NCI-H1417 treated with DMSO at 0.1 percent for 48 hours (cell line): ENCODE measurements at regions not wholly inside any gene's neighbourhood (a gene's known extent, or its start where the extent isn't known, plus 50 kb on each side); places are given as distances from the start of the nearest gene placed in this dataset.

ENCODE experiments used
- DNase-seq: peaks from one replicate; lab custom pipeline; 2025; lab: John Stamatoyannopoulos, UW

DNA sequence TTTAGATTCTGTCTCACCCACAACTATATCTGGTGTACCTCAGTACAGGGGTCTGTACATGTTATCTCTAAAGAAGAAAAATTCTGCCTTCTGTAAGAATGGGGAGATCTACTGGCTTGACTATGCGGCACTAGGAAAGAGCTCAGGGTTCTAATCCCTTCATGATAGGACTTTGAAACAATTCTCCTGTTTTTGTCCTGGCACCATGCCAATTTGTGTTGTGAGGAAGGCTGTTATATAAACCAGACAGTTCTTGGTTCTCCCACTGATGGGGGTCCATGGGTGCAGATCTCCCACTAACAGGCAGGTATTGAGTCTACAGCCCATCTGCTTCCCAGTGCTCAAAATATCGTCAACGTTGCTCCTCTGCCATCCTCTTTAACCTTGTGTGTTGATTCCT is 883.7 kb downstream of the GALC start:
- no peak for DNase-seq

DNA sequence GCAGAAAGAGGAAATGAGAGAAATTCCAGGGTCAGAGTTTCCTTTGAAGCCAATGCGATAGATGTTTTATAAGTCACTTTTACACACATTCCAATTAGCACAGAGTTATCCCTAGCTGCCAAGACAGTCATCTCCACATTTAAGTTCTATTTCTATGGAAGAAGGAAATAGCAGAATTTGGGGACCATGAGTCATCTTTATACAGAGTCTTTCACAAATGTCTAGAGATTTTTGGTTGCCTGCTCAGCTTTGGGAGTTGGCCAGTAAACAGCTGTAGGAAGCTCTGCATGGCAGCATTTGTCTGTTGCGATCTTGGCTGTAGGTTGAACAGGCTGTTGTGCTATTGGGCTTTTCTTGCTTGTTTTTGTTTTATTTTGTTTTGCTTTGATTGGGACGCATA is 884.3 kb downstream of the GALC start:
- DNase-seq: no peak

DNA sequence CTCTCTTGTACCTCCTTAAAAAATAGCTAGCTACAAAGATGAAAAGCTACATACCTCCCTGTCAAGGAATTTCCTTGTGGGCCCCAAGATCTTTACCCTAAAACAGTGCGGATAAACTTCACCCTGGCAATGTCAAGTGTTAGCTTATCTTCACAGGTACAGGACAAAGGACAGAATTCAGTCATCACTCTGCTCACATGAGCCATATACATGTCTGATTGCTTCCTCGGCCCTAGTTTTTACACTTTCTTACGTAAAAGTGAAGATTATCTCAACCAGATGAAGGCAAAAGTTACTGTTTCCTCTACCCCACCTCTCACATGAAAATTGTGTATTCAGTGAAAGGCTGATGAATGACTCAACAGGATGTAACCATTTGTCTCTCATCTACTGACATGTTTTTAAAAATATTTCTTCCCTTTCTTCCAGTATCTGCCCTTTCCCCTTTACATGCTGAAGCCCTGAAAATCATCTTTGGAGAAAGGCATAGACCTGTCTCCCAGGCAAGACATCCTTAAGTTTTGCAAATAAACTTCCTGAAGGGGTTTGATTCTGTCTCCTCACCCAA is 890.1 kb downstream of the GALC start:
- DNase-seq: no peak

DNA sequence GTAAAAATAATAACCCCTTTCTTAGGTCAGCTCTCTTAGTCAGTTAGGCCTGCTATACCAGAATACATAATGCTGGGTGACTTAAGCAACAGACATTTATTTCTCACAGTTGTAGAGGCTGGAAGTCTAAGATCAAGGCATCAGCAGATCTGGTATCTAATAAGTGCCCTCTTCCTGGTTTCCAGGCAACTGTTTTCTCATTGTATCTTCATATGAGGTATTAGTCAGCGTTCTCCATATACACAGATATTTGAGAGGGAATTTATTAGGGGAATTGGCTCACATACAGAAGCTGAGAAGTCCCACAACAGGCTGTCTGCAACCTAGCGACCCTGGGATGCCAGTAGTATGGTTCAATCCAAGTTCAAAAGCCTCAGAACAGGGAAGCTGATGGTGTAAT is 896.0 kb downstream of the GALC start:
- no peak for DNase-seq

DNA sequence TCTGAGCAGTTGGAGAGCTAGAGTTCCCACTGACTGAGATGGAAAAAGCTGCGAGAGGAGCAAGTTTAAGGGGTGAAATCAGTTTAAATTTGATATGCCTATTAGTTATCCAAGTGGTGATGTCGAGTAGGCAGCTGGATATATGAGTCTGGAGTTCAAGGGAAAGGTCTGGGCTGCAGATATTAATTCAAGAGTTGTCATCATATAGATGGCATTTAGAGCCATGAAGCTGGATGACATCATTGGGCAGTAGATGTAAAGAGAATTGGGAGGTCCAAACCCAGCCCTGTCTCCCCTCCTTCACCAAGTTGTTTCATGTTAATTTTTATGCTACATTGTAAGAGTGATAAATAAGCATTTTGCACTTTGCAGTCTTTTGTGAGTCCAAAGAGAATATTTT is 898.1 kb downstream of the GALC start:
- no peak for DNase-seq

DNA sequence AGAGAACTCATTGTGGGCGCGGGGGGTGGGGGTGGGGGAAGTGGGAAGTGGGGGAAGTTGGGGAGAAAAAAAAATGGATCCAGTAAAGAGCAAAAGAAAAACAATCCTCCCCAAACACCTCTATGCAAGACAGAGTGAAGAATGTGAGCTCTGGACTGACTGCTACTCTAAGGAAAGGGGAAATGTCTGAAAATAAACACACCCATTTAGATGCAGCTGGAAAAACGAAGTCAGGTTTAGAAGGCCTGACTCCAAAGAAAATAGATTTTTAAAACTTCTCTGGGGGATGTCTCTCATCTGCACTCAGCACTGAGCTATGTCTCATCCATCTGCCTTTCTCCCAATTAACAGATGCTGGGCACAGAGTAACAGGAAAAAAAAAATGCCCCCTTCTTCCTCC is 904.4 kb downstream of the GALC start:
- no peak for DNase-seq

DNA sequence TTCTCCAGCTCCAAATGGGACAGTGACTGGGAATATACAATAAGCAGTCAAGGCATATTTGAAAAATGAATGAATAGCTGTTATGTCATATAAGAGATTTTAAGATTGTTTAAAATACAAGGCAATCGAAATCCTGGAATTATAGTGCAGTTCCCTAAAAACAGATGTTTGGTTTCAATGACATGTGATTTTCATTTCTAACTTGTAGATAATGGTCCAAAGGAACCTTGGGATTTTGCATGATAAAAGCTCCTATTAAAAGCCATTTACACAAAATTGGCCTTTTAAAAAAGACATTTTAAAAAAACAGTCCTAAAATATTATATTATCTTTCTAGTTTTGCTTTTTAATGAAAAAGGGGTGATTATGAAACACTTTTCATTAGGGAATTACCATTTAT is 905.1 kb downstream of the GALC start:
- no peak for DNase-seq

DNA sequence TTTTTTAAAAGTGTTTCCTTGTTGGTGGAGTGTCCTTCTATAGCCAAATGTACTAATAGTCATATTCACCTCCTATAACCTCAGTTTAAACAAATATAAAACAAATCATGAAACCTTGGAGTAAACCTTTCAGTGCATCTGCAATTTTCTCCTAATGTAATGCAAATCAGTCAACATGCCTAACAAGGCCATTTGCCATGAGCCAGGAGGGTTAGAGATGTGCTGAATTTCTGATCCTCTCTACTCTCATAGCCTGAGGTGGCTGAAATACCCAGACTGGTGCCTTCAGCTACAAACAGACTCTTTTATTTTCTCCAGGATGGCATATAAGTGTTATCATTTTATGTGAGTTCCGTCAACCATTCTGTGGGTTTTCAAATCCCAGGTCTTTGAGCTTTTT is 908.1 kb downstream of the GALC start:
- DNase-seq: no peak

DNA sequence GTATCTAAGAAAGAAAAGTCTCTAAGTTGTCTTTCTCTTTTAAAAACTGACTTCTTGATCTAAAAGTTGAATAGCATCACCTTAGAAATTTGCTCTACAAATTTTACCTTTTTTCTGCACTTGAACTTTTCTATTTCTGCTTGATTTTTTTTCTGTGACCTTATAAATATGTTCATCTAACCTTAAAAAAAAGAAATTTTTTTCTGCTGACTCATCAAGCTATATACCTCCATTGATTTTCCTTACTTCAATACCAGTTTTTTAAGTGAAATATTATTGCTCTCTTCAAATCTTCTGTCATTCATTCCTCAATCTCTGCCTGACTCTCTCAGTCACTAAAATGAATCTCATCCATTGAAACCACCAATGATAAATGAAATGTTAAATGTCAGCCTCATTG is 910.1 kb downstream of the GALC start:
- DNase-seq: no peak

DNA sequence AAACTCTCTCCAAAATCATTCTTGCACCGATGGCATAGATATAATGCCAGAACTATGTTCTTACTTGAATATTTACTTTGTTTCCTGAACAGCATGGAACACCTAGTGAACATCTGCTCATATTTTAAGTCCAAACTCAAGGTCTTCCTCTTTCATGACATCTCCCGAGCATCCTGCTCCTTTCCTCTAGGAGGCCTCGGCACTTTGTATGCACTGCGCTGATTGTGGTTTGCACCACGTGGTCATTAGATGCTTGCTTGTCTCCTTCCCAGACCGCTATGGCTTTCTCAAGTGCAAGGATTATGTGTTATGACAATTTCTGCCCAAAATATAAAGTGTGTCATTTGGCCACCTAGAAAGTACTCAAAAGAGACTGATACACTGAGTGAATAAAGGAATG is 912.0 kb downstream of the GALC start:
- DNase-seq: no peak

DNA sequence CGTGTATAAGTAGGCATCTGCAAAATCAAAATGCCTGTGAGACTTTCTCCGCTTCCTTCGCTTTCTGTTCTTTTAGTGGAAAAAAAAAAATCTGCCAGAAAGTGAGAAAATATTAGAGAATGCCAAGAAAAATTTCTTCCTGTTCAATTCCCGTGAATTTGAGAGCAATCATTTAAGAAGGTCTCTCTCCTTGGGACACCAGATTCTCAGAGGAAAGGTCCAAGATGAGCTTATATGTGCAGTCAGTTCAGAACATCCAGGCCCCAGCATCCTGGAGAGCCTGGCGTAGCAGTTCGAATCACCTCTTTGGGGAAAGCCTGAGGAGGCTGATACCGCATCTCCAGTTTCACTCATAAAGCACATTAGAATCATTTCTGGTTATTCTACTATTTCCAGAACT is 912.8 kb downstream of the GALC start:
- no peak for DNase-seq

DNA sequence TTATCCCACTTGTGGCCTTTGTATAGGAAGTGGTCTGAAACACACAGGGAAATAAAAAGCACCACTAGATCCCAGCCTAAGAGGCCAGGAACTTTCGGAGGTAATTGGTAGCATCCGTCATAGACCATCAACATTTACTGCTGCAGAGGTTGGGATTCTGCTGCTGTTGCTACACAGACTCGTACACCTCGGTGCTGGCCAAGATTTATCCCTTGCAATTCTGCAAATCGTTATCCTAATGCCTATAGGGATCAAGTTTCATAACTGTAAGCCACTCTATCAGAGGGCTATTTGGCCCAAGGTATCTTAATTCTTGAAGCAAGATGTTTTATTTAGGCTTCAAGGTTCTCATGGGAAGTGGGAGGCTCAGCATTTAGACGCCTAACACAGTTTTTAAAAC is 913.6 kb downstream of the GALC start:
- DNase-seq: no peak

DNA sequence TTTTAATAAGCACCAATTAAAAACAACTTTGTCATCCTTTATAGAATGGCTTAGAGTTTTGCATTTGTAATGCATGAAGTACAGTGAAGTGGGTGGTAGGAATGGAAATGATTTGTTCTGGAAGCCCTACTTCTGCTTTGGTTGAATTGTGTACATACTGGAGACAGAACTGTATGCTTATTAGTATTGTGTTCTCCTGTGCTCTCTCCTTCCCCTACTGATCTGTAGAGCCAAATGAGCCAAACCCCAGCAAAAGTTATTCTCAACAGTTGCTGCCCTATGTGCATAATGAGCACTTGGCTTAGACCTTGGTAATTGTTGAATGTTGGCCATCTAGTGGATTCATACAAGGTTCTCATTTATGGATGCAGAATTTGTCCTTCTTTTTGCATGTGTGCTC is 916.1 kb downstream of the GALC start:
- no peak for DNase-seq

DNA sequence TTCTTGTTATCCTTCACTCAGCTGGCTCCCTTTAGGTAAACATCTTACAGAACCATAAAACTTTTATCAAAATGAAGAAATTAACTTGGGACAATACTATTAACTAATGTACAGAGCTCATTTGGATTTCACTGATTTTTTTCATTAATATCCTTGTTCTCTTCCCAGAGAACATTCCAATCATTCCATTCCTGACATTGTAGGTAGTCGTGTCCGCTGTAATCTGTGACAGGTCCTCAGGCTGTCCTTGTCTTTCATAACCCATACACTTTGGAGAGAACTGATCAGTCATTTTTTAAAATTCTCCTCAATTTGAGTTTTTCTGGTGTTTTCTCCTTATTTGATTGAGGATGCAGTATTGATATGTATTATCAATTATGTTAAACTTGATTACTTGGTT is 916.8 kb downstream of the GALC start:
- no peak for DNase-seq

DNA sequence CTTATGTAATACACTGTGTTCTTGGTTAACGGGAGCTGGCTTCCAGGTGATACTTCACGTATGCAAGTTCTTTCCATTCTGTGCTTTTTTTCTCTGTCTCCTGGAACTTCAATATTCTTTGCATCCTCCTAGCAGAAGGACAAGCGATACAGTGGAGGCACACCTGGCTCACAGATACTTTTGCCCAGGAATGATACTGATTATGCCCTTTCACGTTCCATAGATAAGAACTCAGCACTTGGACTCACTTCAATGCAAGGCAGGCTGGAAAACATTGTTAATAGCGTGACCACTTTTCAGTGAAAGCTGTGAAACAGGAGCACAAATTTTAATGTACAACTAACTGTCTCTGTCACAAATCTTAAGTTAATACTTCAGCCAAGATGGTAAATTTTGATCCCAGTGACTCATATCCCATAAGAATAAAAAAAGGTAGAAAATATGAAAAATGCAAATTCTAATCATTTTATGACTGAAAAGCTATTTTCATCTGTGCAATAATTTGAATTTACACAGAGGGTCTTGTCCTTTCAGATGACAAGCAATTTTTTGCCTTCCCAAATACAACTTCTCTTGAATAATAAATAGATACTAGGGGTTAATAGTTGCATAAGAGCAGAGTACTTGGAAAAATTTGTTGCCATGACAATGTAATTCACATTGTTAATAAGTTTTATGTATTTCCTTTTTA is 919.0 kb downstream of the GALC start:
- no peak for DNase-seq

DNA sequence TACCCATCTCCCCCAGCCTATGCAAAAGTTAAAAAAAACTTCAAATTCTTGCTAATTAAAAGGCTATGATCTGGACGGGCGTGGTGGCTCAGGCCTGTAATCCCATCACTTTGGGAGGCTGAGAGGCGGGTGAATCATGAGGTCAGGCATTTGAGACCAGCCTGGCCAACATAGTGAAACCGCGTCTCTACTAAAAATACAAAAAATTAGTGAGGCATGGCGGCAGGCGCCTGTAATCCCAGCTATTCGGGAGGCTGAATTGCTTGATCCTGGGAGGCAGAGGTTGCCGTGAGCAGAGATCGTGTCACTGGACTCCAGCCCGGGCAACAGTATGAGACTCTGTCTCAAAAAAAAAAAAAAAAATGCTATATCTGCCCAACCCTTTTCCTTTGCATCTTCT is 925.4 kb downstream of the GALC start:
- no peak for DNase-seq

DNA sequence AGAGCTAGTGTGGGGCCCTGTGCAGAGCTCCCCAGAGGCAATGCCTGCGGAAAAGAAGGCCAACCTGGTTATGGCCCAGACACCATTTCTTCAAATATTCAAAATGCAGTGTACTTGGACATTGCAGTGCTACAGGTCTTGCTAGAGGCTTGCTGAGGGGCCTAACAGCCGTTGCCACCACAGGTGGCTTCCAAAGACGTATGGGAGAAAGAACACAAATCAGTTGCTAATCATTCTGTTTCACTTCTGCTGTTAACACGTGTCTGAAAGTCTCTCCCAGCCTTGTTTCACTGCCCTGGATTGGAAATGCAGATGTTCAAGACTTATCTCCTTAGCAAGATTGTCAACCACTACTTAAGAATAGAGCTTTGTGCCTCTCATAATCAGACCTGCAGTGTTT is 925.9 kb downstream of the GALC start:
- no peak for DNase-seq

DNA sequence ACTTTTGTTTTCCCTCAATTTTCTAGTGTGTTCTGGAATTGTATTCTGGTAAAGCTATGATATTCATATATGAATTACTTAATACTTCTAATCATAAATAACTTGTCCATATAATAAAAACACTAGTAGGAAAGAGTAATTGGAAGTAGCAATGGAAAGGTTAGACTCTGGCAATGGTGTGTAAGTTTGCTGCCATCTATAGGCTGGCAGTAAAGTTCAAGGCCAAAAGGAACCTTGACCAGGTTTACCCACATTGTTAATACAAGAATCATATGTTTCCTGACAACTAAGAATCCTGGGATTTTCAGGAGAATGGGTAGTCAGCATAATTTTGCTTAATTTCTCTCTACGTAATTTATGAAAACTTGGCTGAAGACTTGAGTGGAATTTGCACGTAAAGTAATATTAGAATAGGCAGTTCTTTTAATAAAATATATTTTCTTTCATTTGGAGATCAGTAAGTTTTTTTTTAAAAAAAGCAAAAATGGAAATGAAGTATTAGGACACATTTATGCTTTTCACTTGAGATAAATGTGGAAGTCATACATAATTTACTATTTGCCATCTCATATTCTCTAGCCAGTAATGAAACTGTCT is 926.7 kb downstream of the GALC start:
- no peak for DNase-seq

DNA sequence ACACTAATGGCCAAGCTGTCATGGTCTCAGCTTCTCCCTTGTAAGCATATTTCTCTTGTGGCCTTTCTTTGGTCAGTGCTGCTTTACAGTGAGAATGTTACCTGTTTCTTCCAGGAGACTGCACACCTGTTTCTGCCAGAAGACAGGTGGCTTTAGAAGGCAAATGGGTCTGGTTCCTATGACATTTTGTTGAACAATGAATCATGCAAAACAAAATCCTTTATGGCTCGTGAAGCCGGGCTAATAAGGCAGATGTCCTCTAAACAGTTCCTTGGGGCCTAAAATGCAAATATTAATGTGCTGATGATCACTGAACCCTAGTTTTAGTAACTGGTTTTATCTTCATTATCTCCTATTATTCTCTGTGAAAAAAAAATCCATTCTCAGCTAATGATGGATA is 927.6 kb downstream of the GALC start:
- DNase-seq: no peak

DNA sequence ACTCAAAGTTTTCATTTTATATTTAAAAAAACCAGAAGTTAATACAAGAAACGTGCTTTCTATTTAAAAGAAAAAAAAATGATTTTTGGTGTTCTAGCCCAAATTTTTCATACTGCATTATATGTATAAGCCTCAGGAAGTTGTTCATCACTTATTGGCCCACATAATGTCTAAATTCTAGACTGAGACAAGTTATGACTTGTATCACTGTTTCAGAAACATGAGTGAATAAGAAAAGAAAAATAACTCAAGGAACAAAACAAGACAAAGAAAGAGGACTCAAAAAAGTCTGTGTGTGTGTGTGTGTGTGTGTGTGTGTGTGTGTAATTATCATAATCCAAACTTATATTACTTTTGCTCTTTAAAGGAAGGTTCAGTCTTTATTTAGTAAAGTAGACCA is 929.8 kb downstream of the GALC start:
- DNase-seq: no peak

DNA sequence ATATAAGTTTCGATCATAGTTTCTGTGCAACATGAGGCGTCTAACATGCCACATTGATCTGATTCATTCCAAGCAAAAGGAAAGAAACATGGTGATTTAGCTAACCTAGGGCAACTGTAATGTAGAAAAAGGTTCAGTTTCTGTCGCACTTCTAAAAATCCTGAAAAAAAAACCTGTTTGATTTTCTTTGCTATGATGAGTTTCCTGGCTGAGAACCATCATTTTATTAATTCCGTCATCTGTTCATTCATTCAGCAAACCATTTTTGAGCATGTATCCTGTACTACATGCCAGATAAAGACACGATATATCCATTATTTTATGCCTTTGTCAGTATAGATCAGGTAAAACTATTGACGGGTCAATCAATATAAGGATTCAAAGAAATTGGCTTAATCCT is 932.6 kb downstream of the GALC start:
- no peak for DNase-seq

DNA sequence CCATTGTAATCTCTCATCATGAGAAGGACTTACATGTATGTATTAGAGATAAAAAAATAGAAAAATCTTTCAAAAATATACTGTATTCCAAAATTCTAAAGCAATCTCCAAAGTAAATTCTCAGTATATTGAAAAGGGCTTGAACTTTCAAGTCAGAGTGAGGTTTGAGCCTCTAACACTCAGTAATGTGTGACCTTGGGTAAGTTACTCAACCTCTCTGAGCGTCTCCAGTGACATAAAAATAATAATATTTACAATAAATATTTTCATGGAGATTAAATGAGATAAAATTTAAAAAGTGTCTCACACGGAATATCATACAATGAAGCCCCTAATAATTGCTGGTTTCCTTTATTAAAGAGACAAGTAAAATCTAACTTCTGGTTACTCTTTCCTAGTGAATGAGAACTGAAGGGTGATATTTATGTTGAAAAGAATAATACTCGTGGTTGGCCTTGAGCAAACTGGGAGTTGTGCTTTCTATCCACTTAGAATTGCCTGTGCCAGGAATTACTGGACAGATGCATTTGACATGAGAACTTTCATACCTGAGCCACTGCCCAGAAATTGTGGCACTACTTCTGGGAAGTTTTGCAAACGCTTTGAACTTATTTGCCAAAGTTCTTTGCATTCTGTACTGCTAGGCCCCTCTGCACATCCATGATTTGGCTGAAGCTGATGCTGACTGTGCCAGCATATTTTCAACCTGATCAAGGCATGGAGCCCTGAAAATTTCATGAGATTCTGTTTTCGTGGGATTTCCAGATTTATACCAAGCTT is 933.7 kb downstream of the GALC start:
- no peak for DNase-seq

DNA sequence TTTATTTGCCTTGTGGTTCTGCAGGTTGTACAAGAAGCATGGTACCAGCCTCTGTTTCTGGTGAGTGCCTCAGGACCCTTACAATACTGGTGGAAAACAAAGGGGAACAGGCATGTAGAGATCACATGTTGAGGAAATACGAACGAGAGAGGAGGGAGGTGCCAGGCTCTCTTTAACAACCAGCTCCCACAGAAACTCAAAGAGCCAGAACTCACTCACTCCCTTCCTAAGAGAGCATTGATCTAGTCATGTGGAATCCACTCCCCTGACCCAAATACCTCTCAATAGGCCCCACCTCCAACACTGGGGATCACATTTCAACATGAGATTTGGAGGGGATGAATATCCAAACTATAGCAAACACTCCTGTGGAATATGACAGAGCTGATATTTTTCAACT is 938.0 kb downstream of the GALC start:
- DNase-seq: no peak
